GM19463 (cell line): ENCODE measurements at regions not wholly inside any gene's neighbourhood (a gene's known extent, or its start where the extent isn't known, plus 50 kb on each side); places are given as distances from the start of the nearest gene placed in this dataset.

Experiments
- ATAC-seq: cut with Tn5 transposase; IDR thresholded peaks from one replicate; pipeline ENCODE4 v1.9.1; 2021; ENCODE audit warnings: mild to moderate bottlenecking, moderate library complexity; ENCODE audit not compliant: unreplicated experiment

DNA sequence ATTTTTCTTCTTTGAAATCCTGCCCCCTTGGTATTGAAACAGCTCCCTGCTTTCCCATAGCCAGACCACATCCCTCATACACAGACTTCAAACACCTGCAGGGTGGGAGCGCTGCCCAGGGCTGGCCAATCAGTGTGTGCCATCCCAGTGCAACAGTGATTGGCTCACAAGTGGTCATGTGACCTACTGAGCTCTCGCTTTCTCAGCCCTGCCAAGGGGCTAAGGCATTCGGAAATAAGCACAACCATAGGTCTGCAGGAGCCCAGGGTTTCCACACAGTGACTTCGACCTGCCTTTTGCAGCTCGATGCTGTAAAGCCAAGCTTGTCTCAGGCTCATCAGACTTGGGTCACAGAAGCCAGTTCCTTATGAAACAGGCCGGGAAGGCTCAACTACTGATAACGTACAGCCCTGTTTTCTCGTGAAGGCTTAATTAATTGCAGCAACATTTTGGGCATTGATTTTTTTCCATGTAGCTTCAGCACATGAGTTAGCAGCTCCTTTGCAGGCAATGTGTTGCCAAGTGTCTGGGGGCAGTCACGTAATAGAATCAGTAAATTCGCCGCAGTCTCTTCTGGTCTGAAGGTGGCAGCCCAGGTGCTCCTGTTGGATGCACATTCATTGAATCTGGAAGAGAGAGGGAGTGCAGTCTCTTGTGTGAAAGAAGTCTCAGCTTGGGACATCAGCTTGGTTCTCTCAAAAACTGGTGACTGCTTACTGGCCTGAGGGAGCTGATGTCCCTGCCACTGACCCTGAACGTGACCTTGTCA, 1091.8 kb downstream of the AACS start:
- ATAC-seq = no peak

DNA sequence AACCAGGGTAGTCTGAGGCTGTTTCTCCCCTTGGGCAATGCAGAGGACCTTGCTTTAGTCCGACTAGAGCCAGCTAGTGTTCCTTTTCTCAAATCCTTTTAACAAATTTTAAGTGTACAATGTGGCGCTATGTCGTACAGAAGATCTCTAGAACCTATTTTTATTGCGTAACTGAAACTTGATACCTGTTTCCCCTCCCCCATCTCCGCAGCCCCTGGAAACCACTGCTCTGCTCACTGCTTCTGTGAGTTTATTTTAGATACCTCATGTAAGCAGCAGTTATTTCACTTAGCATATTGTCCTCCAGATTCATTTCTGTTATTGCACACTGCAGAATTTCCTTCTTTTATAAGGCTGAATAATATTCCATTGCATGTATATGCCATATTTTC, 1092.3 kb downstream of the AACS start:
- ATAC-seq = no peak

DNA sequence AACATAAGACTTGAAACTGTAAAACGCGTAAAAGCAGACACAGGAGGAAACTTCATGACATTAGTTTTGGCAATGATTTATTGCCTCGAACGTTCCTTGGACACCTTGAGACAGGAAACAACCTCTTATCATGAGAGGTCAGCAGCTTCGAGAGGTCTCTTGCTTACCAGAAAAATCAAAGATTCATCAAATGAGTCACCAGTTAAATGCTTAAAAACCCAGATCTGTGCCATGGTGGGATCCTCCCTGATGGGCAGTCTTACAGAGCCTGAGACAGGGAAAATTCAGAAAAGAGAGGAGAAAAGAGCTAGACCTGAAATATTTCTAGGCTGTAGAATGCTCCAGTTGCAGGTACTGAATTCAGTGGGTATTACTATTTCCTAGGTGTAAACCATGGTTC, 1093.9 kb downstream of the AACS start:
- no peak for ATAC-seq

DNA sequence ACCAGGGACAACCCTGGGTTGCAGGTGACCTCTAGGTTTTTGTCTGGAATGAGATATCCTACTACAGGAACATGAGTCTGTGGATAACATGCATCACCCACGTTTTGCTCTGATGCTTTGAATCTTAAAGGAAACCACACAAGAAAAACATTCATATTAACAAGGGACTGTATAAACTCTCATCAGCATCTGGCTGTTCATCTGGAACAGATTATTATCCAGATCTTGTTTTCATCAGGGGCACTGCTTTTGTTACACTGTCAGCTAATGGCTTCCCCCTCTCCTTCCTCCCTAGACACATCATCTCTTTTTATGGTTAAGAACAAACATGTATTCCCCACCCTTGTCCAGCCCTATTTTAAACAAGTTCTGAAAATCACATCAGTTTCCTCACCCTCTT, 1095.7 kb downstream of the AACS start:
- no peak for ATAC-seq

DNA sequence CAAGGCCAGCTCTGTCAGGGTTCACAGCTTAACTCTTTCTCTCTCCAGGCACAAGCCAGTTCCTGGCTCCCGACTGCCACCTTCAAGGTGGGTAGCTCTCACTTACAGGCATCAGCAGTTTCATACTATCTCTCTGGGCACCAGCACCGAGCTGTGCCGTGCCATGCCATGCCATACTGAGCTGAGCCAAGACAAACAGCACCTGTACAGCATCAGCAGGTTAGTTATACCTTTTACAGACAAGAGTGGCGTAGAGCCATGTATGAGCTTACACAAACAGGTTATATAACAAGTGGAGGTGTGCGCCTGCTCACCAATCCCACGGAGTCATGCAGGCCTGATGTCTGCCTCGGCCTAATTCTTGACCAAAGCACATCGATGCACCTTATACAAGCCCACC, 1098.7 kb downstream of the AACS start:
- ATAC-seq = no peak

DNA sequence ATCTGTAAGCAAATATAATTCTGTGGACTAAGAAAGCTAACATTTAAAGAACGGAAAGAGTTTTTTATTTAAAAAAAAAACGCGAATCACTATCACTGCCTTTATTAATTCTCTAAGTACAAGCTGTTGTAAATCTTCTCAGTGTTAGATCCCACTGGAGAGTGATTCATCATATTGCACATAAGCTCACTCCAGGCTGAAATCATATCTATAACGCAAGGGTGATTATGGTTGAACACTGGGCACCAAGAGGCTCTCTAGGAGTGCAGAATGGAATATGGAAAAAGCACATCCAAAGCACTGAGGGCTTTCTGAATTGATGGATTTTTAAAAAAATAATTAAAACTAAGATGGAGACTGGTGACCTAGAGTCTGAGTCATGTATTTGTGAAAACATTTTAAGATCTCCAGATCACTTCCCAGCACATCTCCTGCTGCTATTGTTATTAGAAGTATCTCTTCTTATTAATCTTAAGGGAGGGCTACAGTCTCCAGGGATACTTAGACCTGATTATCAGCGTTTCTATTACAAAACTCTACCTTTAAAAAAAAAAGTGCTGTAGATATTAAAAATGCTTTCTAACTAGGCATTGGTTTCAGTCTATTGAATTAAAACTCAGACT, 1106.8 kb downstream of the AACS start:
- ATAC-seq = no peak

DNA sequence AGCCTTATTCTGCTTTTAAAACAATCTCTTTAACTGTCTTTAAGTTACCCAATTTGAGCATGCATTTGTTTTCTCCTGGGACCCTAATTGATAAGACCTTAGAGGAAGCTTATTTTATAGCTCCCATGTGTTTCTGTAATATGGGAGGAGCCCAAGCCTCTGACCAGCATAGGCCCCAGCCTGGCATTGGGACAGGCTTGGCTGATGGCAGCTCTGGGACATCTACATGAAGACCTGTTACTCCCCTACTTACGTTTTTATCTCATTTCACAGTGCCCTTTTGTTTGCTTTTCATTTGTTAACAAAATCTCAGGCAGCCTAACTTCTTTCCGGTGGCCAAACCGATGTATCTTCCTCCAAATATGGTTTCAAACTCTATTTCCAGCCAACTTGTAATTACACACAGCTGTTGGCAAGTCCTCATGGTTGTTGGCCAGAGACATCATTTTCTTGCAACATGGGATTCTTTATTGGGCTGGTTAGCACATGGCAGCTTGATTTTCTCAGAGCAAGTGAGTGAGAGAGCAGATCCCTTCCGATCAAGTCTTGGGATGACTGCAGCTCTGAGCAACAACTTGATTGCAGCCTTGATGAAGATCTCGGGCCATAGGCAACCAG, 1117.5 kb downstream of the AACS start:
- ATAC-seq = no peak

DNA sequence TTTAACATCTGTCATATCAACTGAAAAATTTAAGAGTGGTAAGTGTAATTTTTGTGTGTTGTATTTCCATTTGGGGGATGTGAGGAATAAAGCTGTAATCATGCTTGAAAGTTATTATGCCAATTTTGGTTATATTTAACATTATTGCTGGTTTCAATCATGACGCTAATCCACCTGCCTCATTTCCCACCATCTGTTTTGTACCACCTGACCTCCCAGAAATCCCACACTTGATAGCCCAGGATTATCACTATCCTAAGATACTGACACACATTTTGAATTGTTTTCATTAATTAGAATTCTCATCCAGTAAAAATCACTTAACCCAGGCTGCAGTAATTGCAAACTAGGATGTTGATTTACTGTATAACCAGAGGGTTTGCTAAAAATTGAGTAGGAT, 1119.8 kb downstream of the AACS start:
- no peak for ATAC-seq

DNA sequence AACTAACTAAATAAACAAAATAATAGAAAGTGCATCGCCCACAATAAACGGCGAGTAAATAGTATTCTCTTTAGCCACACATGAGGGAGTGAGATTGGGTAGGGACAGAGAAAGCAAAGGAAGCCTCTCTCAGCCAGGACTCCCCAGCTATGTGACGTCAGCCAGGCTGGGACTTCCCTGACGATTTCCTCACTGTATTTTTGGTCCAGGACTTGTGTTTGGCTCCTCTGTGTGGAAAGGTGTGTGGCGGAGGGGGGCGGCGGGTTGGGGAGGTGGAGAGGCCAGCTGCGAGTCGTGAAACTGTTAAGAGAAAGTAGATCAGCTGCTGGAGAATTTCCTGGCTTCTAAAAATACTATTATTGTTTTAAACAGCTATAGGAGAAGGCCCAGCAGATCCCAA, 1124.6 kb downstream of the AACS start:
- no peak for ATAC-seq

DNA sequence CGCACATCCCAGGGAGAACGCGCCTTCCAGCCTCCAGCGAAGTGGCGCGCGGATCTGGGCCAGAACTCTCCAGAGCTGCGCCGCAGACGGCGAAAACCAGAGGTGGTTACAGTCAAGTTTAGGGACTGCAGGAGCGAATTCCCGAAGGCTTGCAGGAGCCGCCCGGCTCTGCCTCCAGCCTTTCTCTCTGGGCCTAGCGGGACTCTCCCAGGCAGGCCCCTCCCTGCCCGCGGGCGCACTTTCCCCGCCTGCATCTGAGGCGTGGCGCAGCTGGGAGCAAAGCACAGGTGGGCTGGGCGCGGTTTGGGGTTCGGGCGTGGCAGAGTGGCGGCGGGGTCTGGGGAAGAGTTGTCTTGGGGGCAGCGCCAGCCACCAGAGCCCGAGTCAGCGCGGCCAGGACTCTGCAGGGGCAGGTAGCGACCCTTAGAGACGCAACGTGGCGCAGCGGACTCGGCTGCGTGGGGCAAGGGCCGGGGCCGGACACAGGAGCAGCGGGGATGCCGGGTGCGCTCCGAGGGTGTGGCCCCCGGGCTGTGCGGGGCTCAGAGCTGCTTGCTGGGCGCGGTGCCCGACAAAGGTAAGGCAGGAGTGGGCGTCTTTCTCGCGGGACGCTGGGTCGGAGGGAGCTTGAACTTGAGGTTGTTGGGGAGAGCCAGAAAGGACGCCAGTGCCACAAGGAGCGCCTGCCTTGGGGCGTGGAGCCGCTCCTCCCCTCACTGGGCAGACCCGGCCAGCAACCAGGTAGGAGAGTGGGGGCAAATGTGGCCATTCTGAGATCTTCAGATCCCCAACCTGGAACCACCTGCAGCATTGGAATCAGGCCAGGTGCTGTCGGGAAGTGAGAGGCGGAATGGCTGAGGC, 1126.0 kb downstream of the AACS start:
- no peak for ATAC-seq

DNA sequence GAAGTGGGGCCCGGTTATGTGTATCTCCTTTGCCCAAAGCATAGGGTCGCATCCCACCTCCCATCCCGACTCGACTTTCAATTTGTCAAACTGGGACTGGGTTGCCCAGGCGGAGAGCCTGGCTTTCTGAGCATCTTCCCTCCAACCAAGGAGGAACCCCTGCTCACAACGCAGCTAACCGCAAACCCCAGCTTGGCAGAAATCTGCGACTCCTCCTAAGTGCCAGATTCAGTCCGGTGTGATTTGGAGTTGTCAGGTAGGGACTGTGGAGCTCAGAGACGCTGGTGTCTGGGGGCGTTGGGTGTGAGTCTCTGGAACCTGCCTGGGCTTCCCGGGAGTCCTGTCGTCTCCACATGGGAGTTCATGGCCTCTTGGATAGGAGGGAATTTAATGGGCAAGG, 1126.7 kb downstream of the AACS start:
- ATAC-seq = no peak

DNA sequence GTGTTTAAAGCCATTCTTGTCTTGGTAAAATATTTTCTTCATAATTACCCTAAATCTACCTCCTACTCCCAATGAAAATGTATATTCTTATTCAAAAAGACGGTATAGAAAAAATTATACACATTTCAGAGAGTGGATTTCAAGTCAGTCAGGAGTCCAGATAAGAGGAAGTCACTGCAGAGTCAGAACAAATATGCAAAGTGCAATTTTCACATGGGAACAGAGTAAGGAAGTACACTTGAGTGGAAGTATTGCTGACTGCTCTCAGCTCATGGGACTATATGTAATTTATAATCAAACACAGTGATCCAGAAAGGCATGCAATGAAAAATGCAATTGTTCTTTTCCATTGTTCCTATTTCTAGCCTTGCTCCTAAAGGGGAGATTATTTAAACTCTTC, 1128.0 kb downstream of the AACS start:
- ATAC-seq = no peak

DNA sequence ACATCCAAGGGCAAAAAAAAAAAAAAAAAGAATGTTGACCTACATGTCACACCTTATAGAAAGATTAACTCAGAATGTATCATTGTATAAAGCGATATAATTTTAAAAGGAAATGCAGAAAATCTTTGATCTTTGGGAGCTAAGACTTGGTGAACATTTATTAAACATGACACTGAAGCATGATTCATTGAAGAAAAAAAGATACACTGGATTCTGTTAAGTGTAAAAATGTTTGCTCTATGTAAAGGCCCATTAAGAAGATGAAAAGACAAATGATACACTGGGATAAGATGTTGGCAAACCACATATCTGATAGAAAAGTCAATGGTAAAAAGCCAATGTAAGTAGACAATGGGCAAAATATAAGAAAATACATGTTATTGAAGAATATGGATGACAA, 1131.0 kb downstream of the AACS start:
- no peak for ATAC-seq

DNA sequence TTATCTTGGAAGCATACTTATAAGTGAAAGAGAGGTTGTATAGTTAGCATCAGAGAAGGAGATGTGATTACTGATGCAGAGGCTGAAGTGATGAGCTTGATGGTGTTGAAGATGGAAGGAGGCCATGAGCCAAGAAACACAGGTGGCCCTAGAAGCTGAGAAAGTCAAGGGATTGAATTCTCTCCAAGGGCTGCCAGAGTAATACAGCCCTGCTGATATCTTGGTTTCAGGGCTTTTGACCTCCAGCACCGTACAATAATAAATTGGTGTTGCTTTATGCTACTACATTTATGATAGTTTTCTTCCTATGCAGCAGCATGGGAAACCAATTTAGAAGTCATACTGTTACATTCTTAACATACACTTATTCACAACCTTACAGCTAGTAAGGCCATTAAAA, 1133.3 kb downstream of the AACS start:
- no peak for ATAC-seq

DNA sequence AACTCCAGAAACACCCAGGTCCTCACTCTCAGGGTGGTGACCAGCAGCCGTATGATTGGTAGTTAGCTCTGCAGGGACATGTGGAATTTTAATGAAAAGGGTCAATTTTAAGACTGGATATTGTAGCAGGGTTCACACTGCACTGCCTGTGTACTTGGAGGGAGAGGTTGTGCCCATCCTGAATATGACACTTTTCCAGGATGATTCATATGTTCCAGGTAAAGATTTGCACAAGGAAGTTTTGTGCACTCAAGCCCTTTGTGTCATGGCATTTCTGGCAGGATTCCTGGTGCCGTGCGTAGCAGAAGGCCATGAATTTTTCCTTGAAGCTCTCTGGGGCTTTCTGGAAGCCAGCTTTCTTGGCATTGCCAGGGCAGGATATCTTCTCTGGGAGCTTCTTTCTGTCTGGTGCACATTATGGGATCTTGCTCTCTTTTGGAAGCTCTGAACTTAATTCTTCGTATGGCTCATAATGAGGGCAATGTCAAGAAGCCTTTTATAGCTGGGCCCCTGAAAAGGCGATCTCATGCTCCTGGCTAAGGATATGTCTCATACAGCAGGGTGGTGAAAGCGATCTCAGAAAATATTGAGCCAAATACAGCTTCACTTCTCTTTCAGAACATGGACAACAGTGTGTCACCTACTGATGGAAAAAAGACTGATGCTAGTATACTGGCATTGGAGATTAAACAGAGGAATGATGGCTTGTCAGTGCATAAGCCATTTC, 1133.9 kb downstream of the AACS start:
- no peak for ATAC-seq

DNA sequence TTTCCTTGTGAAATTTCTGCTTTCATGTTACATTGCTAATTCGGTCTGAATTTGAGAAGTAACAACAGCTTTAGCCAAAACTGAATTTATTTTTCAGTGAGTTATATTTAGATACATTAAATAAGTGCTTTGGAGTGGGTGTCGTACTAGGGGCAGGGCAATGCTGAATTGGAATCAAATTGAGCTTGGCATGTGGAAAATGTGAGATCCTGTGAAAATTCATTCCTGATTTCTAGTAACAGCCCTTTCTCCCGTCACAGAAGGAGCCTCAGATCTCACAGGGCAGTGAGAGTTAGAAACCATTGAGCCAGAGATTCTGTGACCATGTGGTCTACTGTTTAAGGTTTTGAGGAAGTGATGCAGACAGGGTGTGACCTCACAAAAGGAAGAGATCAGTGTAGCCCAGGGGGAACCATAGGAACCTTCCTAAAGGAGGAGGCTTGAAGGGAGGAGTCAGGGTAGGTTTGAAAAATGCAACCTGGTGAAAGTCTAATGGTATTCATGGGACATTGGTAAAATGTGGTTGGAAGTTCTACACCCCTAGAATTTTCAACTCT, 1136.8 kb downstream of the AACS start:
- ATAC-seq = no peak

DNA sequence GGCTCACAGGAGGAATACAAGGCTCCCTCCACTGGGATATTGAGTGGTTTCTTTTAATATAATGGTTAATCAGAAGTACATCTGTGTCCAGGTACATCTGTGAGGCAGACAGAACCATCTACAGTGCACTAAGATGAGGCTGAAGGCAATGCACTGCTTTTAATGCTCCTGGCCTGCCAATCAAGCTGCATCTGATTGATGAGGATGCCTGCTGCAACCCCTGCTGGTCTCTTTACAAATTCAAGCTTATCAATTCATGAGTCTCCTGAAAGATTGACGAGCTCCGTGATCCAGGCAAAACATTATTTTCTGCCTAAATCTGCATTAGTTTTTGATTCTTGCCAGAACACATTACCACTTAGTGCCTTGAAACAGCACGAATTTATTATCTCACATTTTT, 1139.1 kb downstream of the AACS start:
- ATAC-seq = no peak

DNA sequence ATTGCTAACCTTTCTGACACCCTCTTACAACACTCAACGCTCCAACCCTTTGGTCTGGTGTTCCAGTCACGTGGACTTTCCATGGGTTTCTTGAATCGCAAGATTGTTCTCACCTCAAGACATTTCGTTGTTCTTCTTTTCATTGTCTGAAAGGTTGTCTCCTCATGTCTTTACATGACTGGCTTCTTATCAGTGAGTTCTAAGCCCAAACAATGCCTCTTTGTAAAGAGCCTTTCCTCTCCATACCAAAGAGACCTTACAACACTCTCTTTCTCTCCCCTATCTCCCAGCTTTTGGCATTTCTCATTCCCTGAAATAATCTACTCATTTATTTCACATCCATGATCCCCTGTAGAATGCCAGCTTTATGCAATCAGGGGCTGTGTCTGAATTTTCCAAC, 1144.8 kb downstream of the AACS start:
- ATAC-seq = no peak

DNA sequence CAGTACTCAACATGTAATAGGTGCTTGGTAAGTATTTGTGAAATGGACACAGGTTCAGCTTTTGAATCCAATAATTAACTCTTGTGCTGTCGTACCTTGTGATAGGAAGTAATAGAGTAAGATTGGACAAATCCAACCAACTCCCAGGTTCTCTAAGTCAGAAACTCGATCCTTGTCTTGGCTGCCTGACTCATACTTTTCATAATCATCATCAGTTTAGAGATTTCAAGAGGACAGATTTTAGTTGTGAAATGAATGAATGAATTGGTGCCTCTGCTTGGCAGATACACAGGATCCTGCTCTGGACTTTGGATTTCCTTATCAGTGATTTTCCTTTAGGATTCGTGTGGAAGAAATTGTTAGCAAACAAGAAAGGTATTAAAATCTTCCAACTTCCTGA, 1145.2 kb downstream of the AACS start:
- no peak for ATAC-seq

DNA sequence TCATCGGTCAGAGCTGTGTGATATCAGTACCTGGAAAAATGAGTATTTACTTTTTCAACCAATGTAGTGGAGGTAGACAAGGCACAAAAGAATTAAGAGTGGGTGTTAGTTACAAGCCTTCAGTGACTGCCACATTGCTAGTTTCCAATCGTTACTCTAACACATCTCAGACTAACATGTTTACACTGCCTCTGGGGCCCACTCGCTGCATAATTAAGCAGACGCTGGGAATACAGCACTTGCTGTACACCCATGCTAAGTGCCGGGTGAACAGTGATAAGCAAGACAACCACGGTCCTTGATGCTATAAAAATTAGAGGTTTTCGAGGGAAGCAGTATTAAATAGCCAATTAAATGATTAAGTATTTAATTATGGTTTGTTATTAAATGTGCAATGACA, 1147.6 kb downstream of the AACS start:
- ATAC-seq = no peak

DNA sequence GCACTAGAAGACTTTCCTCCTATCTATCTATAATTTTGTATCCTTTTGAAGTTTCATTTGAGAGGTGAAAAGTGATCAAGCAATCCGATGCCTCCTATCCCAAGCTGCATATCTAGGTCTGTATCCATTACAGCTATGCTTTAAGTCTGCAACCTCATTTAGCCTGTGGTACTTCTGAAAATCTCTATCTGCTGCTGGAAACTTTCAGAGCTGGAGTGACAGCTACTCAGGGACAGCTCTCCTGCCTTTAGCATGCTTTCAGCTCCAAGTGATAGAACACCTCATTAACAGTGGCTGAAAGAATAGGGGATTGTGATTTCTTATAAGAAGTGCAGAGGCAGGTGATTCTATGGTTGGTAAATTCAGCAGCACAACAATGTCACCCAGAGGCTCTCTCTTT, 1153.5 kb downstream of the AACS start:
- ATAC-seq = no peak
